Activated CD4-positive, CD25-positive, alpha-beta regulatory T cell treated with anti-CD3 and anti-CD28 coated beads, Interleukin-2, amount 50 U/mL, for 16 hours (primary cell): ENCODE measurements at regions not wholly inside any gene's neighbourhood (a gene's known extent, or its start where the extent isn't known, plus 50 kb on each side); places are given as distances from the start of the nearest gene placed in this dataset.

Experiments
- DNase-seq: peaks from one replicate; pipeline ENCODE4 v3.0.0-alpha.2; 2020; ENCODE audit warnings: low read depth, low spot score

DNA sequence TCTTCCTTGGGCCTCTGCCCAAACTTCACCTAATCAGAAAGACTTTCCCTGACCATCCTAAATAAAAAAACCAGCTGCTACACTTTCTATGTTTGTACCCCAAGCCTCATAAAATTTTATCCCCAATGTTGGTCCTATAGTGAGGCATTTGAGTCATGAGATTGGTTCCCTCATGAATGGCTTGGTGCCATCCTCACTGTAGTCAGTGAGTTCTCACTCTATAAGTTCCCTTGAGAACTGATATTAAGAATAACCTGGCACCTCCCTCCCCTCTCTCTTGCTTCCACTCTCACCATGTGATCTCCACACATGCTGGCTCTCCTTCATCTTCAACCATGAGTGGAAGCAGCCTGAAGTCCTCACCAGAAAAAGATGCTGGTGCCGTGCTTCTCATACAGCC, 316.9 kb upstream of the PRDM1 start:
- no peak for DNase-seq

DNA sequence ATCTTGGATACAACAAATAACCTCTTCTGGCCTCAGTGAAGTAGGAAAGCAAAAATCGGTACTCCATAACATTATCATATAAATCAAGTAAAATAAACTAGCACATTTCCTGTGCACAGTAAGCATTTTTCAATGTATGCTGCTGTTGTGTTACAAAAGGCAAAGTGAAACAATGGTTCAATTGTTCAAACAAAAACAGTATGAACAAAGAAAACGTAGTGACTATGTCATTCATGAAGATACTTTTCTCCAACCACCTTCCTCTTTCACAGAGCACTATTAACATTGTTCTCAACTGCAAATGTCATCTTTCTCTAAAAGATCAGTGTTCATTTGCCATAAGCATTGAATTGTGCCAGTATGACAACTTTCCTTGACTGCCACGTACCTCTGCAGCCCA, 318.6 kb upstream of the PRDM1 start:
- no peak for DNase-seq

DNA sequence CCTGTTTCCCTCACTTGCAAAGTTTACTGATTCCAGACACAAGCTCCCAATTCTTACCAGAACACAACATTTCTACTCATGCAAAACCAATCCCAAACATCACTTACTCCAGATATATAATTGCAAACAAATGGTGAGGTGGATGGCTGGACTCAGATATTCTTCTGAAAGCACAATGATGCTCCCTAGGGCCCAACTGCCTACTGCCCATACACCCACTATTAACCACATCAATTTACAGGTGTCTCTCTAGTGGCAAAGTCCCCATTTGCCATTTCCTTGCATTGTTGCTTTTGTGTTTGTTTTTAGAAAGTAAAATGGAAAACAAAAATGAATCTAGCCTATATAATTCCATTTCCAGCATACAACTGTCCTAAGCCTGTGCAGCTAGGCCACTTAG, 320.9 kb upstream of the PRDM1 start:
- no peak for DNase-seq

DNA sequence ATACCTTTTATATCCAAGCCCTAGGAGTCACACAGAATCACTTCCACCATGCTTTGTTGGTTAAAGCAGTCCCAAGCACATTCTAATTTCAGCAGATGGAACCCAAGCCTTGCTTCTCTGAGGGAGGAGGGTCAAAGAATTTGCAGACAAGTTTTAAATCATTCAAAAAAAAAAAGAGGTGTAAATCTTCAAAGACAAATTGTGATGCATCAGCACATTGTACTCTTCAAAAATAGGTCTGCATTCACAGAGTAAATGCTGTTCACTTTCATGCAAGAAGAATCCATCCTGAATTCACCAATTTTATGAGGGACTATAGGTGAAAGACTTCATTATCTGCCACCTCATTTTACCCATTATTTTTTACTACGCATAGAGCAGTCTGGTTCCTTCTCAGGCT, 321.8 kb upstream of the PRDM1 start:
- DNase-seq: no peak

DNA sequence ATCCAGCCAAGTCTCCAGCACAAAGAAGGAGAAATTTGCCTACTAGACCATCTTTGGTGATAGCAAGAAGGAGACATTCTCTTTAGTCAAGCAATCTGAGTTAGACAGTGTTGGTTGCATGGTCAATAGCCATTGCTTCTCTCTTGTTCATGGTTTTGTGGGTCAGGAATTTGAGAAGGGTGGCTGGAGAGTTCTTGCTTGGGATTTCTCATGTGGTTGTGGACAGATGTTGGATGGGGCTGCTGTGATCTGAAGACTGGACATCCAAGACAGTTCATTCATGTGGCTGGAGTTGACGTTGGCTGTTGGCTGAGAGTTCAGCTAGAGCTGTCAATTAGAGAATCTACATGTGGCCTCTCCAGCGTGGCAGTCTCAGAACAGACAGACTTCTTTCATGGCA, 322.3 kb upstream of the PRDM1 start:
- DNase-seq: no peak

DNA sequence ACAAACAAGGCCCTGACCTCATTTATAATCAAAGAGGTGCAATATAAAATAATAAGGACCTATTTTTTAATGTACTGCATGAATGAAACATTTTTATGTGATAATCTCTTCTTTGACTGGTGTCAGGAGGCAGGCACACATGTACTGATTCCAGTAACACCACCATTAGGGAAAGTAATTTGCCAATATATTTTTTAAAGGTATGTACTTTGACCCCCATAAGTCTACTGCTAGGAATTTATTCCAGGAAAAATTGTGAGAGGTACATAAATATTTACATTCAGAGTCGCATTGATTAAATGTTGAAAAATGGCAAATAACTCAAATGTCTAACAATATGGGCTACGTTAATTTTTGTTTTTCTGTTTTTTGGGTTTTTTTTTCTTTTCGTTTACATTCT, 325.4 kb upstream of the PRDM1 start:
- DNase-seq: no peak

DNA sequence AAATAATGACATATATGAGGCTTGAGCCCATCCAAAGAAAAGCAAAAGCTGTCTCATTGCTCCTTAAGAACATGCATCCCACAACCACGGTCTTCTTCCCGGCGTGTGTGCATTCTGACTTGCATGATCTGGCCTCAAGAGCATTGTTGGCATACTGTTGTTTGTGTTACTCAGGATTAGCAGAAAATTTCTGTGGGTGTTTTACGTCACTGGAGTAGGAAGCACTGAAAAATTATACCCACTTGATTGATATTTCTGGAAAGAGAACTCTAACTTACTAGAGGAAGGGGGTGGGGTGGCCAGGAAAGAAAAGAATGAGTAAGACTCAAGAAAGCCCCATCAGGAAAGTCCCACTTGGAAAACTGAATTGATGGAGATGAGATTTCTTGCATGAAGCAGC, 326.2 kb upstream of the PRDM1 start:
- DNase-seq: no peak

DNA sequence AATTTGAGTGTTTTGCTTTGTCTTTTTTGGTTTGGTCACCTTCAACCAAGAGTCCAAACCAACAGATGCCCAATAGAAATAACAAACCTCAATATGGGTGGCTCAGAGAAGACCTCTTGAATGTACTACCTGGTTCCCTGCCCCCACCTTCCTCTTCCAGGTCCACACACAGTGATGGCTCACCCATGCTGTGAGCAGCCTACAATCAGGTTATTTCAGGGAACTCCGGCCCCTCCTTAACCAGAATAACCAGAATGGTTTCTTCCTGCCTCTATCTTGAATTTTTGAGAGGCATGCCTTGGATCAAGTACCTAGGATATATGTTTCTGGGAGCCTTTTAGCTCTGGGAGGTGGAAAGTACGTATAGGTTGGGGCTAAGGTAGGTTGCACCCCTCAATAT, 327.1 kb upstream of the PRDM1 start:
- DNase-seq: no peak

DNA sequence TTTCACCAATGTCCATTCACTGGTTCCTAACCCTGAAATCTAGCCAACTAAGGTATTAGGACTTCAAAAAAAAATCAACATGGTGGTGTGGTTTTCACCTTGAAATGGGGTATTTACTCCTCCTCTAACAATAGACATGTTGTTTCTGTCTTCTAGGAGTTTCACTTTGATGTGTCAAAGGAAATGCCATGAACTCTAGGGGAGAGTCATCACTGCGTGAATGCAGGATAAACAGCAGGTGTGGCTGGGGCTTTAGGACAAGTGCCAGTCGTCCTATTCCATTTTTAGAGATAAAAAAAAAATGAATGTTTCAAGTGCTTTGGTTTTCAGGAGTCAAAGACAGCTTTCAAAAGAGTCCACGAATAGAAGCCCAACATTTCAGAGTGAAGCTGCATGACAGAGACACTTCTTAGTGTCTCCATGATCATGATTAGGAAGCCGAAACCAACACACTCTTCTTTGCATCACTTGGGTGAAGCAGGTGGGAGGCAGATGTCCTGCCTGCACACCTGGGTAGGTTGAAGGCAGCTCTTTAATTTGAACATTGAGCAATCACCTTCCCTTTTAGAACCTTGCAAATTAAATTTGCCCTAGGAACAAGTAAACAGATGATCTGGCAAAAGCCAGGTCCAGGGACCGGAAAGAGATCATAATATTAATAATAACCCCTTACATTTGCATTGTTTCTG, 328.5 kb upstream of the PRDM1 start:
- no peak for DNase-seq

DNA sequence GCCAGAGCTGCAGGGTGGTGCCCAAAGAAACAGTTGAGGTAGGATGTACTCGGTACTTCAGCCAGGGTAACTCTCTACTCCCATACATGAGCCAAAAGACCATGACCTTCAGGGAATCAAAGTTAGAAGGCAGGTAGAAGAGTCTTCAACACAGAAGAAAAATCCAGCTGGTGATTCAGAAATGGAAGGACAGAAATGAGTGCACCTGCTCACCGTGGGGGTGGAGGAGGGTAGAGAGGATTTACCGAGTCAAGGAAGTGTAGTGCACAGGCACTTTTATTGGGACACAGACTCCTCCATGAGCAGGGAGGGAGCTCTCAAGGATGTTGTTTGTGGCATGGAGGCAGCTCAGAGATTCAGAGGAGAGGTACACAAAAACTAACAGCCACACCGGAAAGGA, 330.3 kb upstream of the PRDM1 start:
- DNase-seq: no peak

DNA sequence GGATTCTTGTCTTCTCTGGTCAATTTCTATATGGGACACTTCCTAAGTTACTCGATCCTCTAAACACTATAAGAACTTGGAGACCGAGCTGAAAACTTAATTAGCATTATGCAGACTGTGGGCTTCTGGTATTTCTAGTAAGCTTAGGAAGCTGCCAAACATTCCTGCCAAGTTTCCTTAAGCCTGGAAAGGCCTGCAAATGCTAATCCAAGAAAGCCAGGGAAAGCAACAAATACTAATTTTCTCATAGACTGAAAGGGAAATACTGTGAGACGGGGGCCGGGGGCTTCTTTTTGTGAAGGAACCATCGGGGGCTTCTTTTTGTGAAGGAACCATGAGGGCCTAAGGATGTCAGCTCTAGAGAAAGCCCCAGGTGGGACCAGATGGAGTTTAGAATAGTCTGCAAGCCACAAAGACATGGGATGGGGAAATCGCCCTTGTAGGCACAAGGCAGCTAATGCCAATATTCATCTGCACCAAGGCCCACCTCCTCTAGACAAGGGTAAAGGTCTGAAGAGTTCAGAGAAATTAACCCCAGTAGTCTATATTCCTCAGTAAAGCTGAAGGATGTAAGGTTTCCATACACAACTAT, 332.4 kb upstream of the PRDM1 start:
- DNase-seq: no peak

DNA sequence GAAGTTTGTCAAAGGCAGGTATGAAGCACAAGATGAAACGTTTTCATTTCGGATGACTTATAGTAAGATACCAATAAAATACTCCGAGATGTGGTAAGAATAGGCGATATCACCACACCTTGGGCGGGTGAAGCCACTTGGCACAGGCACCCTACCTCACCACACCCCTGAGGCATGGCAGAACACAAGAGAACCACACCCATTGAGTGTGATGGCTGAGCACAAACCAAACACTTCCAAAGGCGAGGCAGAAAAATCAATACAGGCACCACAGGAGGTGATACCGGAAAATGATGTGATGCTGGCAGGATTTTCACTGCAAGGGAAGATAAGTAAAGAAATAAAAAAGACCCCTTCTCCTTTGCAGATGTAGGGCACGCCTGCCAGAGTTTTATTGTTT, 332.9 kb upstream of the PRDM1 start:
- no peak for DNase-seq

DNA sequence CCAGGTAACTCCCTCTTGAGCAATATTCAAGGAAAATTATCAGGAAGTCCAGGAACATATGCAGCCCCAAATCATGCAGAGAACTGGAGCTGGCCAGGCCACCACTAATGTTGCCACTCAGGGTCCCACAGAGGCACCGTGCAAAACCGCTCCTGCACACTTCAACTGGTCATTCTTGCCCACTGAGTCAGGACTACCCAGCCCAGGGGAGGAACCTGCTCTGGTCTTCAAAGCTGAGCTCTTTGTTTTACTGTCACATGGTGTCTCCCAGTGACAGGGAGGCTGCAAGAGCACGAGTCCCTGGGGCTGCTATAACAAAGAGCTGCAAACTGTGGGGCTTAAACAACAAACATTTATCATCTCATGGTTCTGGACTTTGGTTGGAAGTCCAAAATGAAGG, 336.0 kb upstream of the PRDM1 start:
- no peak for DNase-seq

DNA sequence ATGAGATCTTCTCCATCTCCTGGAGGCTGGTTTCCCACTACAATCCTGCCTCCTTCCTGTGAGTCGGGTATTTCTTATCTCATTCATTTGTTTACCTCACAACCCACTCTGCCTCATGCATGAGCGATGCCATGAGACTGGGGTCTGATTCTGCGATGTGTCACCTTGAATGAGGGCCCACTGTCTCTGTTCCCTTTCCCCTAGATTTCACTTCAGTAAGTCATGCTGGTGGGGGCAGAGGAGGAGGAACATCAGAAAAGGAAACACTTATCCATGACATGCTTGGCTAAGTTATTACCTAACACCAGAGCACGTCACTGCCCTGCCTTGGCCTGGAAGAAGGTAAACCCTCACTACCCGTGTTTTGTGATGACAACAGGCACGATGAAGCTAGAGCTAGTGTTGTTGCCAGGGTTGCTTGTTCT, 337.4 kb upstream of the PRDM1 start:
- DNase-seq: no peak

DNA sequence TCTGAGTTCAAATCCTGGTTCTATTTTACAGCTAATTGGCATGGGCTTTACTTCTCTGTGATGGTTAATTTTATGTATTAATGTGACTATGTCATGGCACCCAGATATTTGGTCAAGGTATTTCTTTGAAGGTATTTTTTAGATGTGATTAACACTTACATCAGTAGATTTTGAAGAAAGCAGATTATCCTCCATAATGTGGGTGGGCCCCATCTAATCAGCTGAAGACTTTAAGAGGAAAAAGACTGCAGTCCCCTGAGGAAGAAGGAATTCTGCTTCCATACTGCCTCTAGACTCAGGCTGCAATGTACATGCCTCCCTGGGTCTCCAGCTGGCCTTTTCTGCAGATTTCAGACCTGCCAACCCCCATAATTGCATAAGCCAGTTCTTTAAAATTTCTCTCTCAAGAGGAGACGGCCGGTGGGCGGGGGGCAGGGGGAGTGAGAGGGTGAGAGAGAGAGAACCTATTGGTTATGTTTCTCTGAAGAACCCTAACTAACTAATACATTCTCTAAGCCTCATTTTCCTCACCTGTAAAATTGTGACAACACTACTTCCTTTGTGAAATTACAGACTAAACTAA, 338.2 kb upstream of the PRDM1 start:
- DNase-seq: no peak

DNA sequence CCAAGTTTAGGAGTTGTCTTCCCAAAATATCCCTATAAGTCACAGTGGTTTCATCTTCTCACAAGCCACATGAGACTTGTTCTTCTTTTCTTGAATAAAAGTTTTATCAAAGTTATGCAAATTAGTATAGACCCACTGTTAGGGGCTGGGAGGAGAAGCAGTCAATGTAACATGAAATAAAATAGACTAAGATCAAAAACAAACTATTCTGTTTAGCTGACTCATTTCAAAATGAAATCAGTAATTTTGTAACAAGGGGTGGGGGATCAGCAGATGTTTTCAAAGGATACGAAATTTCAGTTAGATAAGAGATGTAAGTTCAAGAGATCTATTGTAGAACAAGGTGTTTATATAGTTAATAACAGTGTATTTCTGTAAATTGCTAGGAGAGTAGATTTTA, 339.6 kb upstream of the PRDM1 start:
- no peak for DNase-seq

DNA sequence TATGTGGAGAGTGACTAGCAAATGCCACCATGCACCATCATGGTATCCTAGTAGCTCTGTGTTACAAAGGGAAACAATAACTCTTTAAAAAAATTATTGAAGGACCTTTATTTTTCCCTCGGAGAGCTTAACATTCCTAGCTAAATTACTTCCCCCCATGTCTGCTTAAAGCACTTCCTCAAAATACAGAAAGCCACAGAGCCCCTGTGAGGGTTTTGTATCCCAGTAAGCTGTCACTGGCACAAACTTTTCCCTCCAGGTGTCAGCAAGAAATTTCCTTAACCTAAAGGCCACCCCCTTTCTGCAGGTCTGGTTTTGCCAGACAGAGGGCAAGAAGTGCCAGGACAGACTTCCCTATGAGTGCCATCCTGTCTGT, 340.0 kb upstream of the PRDM1 start:
- no peak for DNase-seq

DNA sequence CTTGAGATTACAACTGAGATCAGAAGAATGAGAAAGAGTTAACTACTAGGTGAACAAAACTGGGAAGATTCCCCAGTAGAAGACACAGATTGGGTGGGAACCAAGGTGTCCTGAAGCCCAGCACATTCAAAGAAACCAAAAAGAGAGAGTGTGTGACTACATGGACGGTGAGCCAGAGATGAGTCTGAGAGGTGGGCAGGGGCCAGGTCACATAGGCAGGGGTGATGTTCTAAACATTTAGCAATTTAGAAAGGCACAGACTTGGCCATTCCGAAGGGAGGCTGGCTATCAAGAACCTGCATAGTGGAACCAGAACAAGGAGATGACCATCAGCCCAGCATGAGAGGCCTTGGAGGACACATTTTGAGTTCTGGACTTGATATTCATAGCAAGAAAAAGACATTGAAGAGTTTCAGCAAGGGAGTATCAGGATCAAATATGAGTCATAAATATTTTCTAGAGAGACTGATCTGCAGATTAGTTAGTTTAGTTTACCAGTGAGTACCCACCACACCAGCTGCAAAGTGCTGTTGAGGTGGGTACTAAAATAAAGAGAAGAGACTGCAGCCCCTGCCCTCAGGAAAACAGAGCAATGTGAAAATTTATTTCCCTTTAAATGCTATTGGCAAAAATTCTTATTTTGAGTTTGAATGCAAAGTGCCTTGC, 340.5 kb upstream of the PRDM1 start:
- no peak for DNase-seq

DNA sequence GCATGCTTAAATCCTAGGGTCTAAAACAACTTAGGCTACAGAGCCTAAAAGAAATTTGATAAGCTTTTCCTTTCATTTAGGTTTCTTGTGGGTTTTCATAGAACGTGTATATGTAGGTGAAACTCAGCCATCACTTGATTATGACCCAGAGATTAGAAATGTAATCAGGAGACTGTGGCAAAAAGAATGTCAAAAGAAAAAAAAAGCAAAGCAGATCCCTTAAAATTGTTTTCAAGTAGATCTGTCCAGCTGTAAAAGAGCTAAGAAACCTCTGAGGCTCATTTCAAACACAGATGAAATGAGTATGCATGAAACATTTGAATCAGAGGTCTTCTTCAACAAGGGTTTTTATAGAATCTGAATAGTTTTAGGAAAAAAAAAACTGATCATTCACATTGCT, 341.3 kb upstream of the PRDM1 start:
- no peak for DNase-seq

DNA sequence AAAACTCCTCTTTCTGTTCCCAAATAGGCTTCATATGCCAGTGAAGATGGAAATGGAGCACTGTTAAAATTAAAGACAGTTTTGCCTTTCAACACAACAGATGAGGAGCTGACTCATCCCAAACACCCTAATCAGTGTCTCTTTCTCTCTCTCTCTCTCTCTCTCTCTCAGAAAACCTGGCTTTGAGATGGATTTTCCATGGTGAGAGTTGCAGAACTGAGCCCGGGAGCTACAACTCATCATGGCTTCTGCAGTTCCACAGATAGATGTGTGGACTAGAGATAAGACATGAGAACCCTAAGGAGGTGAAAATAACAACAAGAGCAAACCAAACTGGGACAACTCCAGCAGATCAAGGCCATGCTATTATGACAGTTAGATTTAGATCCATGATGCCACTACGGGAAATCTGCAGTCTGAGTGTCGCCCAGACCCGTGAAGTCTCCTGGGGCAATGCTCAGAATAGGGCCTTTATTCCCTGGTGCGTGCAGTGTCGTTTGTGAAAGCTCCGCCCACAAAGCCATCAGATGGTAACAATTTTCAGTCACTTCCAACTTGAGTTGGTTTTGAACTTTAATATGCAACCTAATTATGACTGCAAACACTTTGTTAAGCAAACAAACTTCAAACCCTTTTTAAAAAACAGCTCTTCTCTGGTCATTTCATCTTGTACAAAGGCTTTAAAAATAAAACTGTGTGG, 338.2 kb upstream of the PREP start:
- no peak for DNase-seq

DNA sequence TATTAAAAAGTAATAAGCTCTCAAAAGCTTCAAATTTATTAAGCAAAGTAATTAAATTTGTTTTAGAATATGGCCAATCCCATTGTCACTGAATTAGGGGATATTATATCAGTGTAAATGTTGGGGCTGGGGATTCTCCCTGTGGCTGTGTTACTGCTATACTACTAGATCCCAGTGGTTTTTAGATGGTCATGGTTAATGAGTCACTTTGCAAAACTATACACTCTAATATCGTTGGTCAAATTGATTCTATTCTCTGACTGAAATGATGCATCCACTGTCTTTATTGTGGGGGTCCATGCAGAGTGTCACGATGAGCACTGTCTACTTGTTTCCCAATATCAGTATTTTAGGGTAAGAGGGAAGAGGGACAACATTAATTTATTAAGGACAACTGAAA, 336.9 kb upstream of the PREP start:
- no peak for DNase-seq

DNA sequence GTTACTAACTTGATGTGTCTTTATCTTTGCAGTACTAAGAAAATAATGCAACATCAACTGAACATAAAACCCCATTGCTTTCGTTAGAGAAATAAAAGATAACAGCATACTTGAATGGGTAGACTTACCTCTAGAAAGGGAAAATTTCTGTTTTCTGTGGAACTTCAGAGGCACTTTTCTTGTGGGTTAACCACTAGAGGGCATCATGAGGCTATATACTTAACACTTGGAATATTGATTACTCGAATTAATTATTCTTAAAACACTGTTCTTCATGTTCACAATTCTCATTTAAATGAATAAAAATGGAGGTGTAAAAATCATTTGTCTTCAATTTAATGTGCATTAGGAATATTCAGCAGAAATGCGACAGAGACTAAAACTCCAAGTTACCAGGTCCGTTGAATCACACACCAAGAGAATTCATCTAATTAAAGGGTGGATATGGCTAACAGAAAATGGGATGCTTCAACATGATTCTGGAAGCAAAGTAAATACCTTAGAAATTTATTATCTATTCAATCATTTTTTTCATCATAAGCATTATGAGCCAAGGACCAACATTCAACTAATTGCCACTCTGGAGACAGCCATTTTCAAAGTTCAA, 330.8 kb upstream of the PREP start:
- DNase-seq: no peak
